ENCODE measurements at regions not wholly inside any gene's neighbourhood (a gene's known extent, or its start where the extent isn't known, plus 50 kb on each side); places are given as distances from the start of the nearest gene placed in this dataset.
"Not testable (repeated sequence)": the region's sequence is repeated elsewhere in the genome, so short reads cannot be mapped to it uniquely, and the experiment has no call there.

DNA sequence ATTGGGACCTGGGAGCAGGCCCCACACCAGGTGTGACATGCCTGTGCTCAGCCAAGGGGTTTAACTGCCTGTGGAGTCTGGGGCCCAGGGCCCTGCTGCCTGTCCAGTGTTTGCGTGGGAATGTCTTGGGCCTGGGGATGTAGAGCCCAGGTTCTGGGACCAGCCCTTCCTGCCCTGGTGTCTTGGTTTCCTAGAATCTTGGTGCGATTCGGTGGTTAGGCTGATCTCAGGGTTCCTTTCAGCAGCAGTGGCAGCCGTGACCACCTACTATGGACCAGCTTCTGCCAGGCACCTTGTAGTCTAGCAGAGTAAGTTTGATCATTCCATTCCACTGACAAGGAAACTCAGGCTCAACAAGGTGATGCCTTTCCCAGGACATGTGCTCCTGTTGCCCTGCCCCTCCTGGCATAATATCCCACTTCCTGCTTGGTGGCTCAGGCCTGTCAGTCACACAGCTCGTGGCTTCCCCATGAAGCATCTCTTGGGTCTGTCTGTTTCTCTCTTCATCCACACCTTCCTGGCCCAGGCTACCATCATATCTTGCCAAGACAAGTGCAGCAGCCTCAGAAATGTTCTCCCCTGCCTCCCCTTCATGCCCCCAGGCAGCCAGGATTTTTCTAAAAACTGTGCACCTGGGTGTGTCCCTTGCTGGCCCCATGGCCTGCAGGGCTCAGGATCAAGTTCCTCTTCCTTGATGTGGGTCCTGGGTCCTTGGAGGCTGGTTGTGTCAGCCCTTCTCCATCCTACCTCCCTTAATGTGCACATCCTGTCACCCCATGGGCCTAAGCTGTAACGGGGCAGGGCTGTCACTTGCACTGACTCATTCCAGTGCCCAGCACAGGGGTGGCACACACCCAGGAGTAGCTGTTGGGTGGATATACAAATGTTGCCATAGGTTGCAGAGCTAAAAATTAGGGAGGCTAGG is 101.6 kb downstream of the SLC25A47 start:
- ATAC-seq (ENCODE audit: low FRiP score) (no peak), DNase-seq (ENCODE audit: low spot score) (no peak)
- TF ChIP-seq, protein P1, sequence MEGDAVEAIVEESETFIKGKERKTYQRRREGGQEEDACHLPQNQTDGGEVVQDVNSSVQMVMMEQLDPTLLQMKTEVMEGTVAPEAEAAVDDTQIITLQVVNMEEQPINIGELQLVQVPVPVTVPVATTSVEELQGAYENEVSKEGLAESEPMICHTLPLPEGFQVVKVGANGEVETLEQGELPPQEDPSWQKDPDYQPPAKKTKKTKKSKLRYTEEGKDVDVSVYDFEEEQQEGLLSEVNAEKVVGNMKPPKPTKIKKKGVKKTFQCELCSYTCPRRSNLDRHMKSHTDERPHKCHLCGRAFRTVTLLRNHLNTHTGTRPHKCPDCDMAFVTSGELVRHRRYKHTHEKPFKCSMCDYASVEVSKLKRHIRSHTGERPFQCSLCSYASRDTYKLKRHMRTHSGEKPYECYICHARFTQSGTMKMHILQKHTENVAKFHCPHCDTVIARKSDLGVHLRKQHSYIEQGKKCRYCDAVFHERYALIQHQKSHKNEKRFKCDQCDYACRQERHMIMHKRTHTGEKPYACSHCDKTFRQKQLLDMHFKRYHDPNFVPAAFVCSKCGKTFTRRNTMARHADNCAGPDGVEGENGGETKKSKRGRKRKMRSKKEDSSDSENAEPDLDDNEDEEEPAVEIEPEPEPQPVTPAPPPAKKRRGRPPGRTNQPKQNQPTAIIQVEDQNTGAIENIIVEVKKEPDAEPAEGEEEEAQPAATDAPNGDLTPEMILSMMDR (IDR thresholded peaks at IDR 0.05), result no peak

DNA sequence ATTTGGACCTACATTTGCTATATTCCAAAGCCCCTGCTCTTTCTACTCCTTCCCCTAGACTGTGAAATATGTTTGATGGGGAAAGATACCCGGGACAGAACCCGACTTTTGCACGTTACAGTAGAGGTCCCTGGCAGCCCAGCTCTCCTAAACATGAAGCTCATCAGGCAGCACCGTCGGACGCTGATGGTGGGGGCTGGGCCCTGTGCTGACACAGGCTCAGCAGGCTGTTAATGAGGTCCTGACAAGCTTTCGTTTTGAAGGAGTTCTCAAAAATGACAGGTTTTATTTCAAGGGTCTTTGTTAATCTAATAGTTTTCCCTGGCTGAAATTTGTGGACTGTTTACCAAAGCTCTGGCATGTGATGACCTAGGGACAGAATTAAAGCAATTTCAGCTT is 102.3 kb downstream of the SLC25A47 start:
- no peak for ATAC-seq (ENCODE audit: low FRiP score)
- TF ChIP-seq, protein P1 (IDR thresholded peaks at IDR 0.05), result no peak
- DNase-seq (ENCODE audit: low spot score), result no peak

DNA sequence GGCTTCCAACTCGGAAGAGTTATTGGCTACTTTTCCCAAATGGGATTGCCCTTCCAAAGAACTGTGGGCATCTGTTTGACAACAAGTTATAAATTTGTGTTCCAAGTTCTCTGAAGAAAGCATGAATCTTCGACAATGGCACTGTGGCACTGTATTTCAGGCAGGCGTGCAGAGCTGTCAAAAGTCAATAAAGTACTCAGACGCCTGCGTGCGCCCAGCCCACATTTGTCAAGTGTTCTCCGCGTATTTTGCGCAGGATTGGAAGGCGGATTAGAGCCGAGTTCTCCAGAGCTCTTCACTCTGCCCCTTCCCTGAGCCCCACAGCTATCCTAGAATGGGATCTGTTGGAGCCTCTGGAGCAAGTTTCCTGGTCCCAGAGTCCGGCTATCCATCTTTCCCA is 103.2 kb downstream of the SLC25A47 start:
- TF ChIP-seq, protein P1 (IDR thresholded peaks at IDR 0.05), result no peak
- ATAC-seq (ENCODE audit: low FRiP score) (no peak), DNase-seq (ENCODE audit: low spot score) (no peak)

DNA sequence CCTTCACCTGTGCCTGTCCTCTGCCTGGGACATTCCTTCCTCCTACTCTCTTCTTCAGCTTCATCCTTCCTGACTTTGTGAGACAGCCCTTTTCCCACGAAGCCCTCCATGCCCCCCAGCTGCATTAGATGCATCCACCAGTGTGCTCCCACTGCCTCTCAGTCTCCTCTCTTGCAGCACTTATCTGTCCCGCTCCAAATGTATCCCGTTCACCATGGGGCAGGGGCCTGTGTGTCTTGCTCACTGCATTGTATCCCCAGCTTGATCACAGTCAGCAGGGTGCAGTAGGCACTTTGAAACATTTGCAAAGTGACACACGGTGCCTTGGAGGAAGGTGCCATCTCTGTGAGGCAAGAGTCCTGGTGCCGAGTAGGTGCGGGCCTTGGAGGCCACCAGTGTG is 104.0 kb downstream of the SLC25A47 start:
- DNase-seq (ENCODE audit: low spot score), result no peak
- TF ChIP-seq, protein P1 (IDR thresholded peaks at IDR 0.05), result no peak
- no peak for ATAC-seq (ENCODE audit: low FRiP score)

DNA sequence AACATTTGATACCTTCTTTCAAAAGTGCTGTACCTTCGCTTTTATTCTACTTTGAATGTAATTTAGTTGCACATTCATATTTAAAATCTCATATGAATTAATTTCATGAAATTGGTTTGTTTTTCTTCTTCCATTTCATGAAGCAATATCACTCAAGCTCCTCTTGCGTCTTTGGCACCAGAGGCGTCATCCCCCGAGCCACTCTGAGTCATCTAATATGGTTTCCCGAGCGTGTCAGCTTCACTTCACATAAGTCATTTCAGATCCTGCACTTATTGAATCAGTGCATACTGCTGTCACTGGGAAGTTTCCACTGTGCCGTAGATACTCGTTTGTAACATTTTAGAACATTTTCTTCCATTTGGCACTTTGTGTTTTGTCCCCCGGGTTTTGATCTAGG is 105.6 kb downstream of the SLC25A47 start:
- TF ChIP-seq, protein P1 (IDR thresholded peaks at IDR 0.05), result no peak
- ATAC-seq (ENCODE audit: low FRiP score), result no peak

DNA sequence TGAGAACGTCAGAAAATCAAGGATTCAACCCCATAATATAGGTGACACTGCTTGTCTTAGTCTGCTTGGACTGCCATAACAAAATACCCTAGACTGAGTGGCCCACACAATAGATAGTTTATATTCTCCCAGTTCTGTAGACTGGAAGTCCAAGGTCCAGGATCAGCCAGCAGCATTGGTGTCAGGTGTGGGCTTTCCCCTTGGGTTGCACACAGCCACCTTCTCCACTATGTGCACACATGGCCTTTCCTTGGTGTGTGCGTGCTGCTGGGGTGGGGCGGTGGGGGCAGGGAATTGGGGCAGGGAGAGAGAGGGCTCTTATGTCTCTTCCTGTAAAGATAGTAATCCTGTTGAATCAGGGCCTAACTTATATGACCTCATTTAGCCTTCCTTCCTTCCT is 106.4 kb downstream of the SLC25A47 start:
- ATAC-seq (ENCODE audit: low FRiP score), result no peak
- DNase-seq (ENCODE audit: low spot score), result no peak
- TF ChIP-seq, protein P1 (IDR thresholded peaks at IDR 0.05), result no peak

More for the DNA sequence above, 105.6 kb downstream of the SLC25A47 start:
- DNase-seq (ENCODE audit: low spot score), result no peak

DNA sequence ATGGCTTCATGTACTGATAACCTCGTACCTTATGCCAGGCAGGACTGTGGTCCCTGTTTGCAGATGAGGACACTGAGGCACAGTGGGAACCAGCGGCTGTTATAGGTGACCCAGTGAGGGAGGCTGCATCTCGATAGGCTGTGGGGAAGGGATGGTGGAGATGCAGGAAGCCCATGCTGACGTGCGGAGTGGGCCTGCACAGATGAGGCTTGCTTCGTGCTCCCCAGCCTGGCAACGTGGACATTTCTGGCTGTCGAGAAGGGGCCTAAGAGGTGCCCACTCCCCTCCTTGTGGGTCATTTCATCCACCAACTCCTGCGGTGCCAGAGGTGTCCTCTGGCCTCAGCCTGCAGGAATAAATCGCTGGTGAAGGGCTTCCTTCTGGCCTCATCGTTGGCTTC is 107.4 kb downstream of the SLC25A47 start:
- TF ChIP-seq, protein P1 (IDR thresholded peaks at IDR 0.05), result no peak
- ATAC-seq (ENCODE audit: low FRiP score) (no peak), DNase-seq (ENCODE audit: low spot score) (no peak)

DNA sequence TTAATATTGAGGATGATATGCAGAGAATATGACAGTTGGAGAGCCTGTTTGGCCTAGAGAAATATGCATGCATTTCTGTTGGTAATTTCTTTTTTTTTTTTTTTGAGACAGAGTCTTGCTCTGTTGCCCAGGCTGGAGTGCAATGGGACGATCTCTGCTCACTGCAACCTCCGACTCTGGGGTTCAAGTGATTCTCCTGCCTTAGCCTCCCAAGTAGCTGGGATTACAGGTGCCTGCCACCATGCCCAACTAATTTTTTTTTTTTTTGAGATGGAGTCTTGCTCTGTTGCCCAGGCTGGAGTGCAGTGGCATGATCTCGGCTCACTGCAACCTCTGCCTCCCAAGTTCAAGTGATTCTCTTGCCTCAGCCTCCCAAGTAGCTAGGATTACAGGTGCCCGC is 108.3 kb downstream of the SLC25A47 start:
- DNase-seq (ENCODE audit: low spot score); ATAC-seq (ENCODE audit: low FRiP score): not testable (repeated sequence)

Data from omental fat pad (tissue), 3 donors.